Stimulated activated CD8-positive, alpha-beta memory T cell treated with anti-CD3 and anti-CD28 coated beads, Interleukin-7, amount 100 ng/mL, for 48 hours (primary cell): ENCODE measurements at regions not wholly inside any gene's neighbourhood (a gene's known extent, or its start where the extent isn't known, plus 50 kb on each side); places are given as distances from the start of the nearest gene placed in this dataset.

Source experiments
- DNase-seq, 2 donors: peaks; one replicate each; pipeline ENCODE4 v3.0.0-alpha.2; 2020; ENCODE audit warnings: low read depth in 1 of 2; ENCODE audit errors: extremely low read depth in 1 of 2

DNA sequence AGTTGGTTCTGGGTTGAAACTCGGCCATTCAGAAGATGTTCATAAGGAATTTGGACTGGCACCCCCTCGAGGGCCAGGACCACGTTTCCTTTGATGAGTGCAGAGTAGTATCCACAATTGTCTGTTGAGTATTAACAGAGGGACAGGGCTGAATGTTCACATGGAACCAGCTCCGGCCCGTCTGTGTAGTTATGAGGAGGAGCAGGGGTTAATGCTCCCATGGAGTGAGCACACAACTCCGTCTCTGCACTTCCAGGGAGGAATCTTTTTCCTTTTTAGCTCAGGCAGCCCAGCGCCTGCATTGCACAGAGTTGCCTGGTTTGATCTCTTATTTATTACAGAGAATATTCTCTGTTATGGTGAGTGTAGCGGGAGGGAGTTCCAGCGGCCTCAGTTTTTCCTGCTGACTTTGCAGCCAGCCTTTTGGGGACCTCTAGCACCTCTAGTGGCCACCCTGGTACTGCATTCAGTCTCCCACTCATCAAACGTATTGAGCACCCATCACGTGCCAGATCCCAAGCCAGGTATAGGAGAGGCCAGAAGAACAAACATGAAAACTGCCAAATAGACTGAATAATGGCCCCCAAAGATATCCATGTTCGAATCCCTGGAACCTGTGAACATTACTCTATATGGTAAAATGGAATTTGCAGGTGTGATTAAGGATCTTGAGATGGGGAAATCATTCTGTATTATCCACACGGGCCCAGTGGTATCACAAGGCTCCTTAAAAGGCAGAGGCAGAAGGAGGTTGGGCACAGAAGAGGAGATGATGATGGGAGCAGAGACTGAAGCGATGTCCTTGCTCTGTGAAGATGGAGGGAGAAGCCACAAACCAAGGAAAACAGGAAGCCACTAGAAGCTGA, 167.7 kb upstream of the CSF3R start:
- peak; percentile 20 to 26 for DNase-seq

DNA sequence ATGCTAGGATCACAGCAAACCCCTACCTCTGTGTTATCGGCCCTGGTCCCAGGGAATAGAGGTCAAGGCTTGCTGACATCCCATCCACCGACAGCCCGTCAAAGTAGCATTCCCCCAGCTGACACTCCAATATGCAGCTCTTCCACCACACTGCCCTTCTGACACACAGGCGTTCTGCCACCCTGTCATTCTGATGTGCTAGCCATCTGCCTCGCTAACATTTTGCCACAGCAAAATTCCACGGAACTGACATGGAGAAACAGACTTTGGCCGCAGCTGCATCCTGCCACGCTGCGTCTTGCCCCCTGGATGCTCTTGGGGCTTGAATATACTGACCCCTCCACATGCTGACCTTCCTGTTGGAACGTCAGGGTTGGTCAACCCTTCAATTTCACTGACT, 163.2 kb upstream of the CSF3R start:
- no peak for DNase-seq

DNA sequence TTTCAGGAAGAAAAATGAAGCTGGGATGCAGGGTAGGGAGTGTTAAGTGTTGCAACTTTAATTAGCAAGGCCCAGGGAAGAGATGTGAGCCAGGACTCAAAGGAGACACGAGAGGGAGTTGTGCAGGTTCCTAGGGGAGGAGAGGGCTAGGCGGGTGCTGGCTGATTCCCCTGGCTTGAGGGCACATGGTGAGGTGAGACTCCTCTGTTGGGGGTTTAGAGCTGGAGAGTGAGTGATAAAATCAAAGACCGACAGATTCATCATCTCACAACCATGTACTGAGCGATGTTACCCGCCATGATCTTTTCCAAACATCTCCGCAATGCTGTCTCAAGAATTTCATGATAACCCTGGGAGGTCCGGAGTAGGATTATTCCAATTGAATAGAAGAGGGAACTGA, 161.8 kb upstream of the CSF3R start:
- no peak for DNase-seq

DNA sequence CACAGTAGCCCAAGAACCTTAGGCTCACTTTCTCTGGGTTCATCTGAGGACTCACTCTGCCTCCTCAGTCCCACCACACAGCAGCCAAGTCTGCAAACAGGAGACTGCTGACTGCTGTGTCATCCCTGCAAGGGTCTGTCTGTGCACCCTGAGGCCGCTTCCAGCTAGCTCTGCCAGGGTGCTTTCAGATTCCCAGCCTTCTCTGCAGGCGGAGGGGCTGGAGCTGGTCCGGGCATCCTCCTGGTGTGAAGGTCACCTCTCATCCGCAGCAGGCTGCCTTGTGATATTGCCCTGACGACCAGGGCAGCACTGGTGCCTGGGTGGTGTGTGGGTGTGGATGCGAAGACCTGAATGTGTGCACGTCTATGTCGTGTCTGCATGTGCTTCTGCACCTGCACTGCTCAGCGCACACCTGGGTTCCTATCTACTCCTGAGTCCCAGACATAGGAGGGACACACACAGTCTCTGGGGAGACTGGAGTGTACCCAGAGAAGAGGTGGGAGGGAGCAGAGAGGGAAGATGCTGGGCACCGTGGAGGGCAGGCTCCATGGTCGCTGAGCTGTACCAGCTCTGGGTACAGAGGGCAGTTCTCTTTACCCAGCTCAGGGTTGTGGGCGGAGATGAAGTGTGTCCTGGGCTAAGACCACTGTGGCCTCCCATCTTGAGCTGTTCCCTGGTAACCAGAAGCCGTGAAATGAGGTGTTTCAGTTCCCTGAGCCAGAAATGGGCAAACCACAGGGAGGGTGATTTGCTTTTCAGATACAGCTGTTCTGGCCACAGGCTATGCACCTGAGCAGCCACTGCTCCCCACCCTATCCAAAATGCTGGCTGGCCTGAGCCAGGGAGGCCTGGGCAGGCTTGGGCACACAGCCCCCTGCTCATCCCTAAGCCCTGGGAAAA, 160.9 kb upstream of the CSF3R start:
- DNase-seq = no peak

DNA sequence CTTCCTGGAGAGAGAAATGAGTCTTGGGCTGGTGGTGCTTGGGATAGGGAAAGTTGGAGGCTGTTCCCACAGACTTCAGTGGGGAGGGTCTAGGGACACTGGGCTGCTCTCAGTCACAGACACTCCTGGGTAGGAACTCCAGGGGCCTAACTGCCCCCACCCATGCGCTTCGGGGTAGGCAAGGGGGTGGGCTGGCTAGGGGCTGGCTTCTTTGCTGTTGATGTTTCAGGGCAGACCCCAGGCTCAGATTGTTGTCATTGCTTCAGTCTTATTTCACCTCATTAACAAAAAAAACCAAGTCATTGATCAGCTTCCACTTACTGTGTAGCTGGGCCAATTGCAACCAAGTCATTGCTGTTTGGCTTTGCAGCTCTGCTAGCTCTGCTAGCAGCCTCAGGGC, 160.1 kb upstream of the CSF3R start:
- no peak for DNase-seq

DNA sequence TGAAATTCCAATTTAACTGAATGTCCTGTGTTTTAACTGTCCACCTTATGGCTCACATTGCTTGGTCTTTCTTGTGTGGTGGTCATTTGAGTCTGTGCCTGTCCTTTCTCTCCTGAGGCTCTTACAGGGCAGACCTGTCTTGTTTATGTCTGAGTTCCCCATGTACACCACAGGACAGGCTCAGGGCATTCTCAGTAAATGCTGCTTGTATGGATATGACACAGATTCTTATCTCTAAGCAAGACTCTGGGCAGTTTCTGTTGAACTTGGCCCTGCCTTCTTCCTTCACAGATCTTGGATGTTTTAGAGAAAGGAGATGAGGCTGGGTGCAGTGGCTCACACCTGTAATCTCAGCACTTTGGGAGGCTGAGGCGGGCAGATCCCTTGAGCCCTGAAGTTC, 159.1 kb upstream of the CSF3R start:
- DNase-seq = no peak

DNA sequence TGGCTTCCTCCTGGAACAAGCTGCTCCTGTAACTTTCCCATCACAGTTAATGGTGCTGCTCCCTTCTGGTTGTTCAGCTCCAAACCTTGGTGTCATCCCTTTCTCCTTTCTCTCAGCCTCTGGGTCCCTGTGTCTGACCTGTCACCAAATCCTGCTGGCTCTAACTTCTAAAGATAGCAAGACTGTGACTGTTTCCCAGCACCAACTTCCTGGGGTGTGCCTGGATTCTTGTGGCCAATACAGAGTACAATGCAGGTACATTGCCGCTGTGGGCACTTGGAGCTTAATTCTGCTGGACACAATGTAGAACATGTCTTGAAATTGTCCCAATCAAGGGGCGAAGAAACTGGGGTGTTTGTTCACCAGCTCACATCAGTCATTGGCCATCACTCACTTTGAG, 156.7 kb upstream of the CSF3R start:
- DNase-seq = no peak

DNA sequence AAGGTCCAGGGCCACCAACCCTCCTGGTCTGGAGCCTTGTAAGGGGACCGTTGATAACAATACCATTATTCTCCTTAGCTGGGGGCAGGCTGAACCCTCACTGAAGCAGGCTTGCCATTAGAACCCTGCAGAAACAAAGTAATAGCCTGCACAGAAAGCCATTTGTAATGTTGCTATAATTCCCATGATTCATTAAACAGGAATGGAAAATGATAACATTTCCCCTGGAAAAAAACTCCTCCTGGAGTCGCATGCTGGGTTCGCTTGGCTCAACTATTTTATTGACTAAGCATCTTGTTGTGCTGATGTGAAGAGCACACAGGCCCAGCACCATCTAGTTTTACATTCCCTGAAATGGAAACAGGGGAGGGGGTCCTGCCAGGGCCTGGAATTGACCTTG, 155.6 kb upstream of the CSF3R start:
- no peak for DNase-seq

DNA sequence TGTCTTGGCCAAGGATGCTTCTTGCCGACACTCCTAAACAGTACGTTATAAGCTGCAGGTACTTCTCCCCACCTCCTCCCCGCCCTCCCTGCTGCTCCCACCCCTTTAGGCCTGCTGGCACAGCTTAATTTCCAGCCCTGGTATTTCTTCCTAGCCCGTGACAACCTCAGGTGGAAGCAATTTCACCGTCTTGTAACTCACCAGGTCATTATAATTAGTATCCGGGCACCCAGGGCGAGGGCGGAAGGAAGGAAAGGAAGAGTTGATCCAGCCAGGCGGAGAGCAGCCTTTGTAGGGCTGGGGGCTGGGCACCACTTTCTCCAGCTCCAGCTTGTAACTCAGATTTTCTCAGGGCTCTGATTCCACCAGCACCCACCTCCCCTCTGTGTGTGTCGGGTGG, 153.5 kb upstream of the CSF3R start:
- DNase-seq = no peak

DNA sequence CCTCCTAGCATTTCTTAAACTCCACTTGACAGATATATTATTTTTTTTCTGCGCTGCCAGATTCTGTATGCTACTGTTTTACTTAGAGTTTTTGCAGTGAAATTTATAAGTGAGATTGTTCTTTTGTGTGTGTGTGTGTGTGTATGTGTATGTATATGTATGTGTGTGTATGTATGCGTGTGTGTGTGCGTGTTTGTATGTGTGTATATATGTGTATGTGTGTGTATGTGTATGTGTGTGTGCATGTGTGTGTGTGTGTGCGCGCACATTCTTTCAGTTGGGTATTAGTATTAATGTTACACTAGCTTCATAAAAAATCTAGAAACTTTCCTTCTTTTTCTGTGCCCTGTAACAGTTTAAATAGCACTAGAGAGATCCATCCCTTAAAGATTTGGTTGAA, 152.6 kb upstream of the CSF3R start:
- DNase-seq = no peak

DNA sequence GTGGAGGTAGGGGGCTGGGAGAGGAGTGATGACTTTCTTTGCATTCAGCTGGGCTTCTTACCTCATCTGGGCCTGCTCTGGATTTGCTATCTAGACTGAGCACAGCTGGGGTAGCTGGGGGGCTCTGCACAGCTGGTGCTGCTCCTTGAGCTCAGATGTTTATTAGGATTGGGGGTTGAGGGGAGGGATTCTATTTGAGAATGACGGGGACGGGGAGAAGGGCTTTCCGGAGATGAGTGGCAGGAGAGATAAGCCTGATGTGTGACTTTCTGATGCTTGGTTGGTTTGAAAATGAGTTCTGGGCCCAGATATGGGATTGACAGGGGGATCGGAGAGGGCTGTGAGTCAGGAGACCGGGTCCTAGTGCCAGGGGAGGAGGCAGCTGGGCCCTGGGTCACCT, 146.1 kb upstream of the CSF3R start:
- no peak for DNase-seq

DNA sequence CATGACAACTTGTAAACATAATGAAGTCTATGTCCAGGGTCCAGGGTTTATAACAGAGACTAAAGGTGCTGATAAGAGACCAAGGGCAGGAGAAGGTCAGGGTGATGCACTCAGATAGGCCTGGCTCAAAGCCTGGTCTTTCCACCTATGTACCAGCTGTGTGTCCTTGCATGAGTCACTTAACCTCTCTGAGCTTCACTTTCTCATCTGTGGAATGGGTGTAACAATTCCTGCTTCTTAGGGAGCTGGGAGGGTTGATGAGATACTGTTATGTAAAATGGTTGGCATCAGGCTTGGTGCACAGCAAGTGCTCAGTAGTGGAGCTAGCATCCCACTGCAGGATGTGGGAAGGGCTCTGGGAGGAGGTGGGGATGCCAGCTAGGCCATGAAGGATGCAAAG, 143.7 kb upstream of the CSF3R start:
- DNase-seq = no peak

DNA sequence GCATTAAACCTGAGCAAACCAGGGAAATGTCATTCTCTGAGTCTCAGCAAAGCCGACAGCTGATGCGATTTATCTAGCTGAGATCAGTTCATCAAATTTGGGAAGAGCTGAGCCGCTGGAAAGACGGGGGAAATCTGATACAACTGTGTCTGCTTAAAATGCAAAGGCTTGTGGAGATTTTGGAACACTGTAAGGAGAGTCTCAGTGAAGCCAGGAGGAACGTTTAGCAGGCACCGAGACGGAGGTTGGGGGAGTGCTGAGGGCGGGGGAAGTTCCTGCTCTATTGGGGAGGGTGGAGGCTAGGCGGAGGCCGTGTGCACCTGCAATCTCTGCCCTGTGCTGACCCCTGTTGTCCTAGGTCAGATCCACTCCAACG, 143.2 kb upstream of the CSF3R start:
- DNase-seq = no peak

DNA sequence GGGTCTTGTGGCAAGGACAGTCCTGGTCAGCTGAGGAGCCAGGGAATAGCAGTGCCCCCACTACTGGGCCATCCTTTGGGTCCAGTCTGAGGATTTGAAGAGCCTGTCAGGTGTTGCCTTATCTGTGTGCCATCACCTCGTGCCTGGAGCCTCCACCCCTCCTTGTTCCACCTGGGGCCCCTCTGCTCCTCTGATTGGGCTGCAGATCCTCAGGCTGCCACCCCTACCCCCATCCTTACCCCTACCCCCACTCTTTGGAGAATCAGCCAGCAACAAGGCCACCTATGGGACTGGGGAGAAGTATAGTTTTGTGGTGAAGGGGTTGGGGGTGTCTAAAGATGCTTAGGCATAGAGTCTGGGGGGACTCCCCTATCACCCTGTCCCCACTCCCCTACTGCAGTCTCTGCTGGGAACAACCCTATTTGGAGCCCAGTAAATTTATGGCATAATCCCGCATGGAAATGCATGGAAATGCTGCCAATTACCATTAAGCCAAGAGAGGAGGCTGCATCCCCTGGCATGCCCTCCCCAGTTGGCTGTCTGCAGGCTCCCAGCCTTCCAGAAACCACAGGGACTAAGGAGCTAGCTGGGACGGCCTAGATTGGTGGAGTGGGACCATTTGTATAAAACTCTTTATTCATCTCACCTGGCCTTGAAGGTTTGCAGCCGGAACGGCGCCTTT, 142.7 kb upstream of the CSF3R start:
- DNase-seq = no peak

DNA sequence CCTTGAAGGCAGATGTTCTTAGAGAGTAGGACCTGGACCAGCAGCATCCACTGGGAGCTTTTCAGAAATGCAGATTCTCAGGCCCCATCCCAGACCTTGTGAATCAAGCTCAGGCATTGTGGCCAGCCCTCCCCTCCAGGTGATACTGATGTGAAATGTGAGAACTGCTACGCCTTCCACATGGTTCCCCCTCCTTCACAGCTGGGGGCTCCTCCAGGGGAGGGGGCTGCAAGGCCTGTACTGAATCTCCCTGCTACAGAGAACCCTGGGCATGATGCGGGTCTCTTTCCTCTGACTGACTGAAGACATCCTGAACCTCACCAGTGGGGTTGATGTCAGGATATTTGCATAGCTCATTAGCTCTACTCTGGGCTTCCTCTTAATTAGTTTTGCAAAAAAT, 141.8 kb upstream of the CSF3R start:
- DNase-seq = no peak

DNA sequence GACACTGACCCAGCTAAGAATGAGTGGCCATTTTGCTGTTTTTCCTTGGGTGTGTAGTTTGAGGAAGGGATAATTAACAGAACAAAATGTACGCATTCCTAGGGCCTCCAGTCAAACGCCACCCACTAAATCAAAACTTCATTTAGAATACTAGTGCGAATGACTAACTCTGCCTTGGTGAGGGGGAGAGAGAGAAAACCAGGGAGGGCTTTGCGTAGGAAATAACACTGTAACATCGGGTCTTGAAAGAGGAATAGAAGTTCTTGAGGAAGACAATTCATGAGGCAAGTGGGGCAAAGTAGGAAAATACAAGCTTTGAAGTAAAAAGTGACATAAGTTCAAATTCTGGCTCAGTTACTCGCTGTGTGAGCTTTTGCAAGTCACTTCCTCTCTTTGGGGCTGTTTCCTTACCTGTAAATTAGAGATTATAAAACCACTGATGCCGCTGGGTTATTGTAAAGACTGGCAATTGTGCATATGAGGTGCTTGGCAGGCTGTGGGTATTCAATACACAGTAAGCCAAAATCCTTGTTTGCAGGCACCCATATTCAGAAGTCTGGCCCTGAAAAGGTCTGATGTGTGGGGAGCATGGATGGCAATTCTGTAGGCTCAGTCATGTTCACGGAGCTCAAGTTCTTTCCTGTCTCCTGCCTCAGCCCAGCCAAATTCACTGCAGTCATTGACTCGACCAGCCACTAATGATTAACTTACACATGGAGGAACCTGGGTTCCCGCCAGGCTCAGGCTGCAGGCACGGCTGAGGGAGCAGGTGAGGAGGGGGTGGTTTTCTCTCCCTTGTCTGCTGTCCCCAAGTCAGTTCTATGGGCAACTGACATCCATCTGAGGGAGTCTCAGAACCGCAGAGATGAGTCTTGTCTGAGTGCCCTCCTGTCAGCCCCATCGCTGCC, 140.3 kb upstream of the CSF3R start:
- no peak for DNase-seq

DNA sequence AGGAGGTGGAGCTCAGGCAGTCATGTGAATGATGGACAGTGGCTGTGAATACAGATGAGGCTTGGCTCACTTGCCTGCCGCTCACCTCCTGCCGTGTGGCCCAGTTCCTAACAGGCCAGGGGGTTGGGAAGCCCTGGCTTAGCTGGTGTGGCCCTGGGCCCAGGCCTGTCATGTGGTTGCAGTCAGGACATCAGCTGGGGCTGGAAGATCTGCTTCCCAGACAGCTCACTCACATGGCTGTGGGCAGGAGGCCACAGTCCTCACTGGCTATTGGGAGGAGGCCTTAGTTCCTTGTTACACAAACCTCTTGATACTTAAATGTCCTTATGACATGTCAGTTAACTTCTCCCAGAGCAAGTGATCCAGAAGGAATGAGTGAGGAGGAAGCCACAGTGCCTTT, 138.8 kb upstream of the CSF3R start:
- no peak for DNase-seq

DNA sequence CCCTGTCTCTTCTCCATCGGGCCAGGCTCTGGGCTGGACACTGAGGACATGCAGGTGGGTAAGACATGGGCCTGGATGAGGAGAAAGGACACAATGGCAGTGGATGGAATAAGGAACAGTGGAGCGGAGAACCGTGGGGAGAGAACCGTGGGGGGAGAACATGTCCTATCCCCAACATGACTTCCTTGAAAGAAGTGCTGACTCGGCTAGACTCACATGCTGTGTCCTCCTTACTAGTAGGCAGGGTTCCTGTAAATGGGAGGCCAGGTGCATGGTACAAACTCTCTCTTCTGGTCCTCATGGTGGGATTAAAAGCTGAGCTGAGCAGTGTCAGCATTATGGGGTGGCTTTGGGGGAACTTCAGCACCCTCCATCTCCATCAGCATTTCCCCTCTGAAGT, 137.4 kb upstream of the CSF3R start:
- DNase-seq = no peak

DNA sequence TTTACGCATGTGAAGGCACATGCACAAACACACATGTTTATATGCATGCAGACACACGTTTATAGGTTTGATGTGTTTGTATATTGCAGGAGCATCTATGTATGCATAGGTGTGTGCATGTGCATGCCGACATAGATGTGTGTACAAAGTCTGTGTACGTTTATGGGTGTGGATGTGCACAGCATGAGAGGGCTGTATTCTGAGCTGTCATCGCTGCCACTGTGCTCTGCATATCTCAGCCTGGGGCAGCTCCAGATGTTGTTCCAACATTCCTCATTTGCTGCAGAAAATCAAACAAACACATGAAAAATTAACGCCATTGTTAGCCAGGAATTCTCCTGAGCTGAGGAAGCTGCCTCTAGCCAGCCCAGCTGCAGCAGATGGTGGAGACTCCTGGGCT, 132.3 kb upstream of the CSF3R start:
- DNase-seq = no peak

DNA sequence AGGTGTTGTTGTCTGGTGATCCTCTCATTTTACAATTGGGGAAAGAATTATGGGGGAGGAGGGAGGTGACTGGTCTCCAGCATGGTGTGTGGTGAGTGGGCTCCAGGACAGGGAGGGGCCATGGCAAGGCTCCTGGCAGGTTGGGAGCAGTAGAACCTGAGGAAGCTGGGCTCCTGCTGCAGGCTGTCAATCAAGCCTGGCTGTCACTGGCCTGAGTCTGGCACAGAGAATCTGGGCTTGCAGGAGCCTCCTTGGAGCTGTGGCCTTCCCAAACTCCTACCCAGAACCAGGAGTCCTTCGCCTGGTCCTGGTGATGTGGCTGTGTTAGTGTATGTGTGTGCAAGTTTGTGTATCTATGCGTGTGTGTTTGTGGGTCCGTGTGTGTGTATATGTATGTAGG, 131.9 kb upstream of the CSF3R start:
- DNase-seq = no peak

DNA sequence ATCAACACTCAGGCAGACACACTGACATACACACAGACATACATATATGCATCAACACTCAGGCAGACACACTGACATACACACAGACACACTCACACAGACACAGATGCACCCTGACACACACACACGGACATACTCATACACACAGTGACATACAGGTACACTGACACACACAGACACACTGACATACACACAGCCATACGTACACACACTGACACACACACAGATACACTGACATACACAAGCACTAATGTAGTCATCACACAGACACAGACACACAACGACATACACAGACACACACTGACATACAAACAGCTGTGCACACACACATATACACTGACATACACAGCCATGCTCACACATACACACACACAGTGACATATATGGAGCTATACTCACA, 131.0 kb upstream of the CSF3R start:
- DNase-seq = no peak
